ENCODE measurements at regions not wholly inside any gene's neighbourhood (a gene's known extent, or its start where the extent isn't known, plus 50 kb on each side); places are given as distances from the start of the nearest gene placed in this dataset.

GRCh38 chr13:88097541-88097940 lies 426.4 kb downstream of the SLITRK5 start:
- H3K4me3 Mint-ChIP-seq: no peak overlapping the region
- no peaks in the 10 kb centered on the region for H3K27me3 Mint-ChIP-seq
- H3K27ac Mint-ChIP-seq: no peak overlapping the region
- H3K36me3 Mint-ChIP-seq: no peaks in the 10 kb centered on the region
- no peak for ATAC-seq
- DNase-seq: no peak
- peaks cover 15% of the 10 kb centered on the region for H3K9me3 Mint-ChIP-seq (ENCODE audit: low read depth)
- CTCF ChIA-PET: no interaction called here
- no peaks in the 10 kb centered on the region for H3K4me1 Mint-ChIP-seq

GRCh38 chr13:88103824-88104223 lies 432.7 kb downstream of the SLITRK5 start:
- Mint-ChIP-seq H3K27me3 (no peaks in the 10 kb centered on the region), H3K4me1 (no peaks in the 10 kb centered on the region), H3K36me3 (no peaks in the 10 kb centered on the region), H3K27ac (no peak overlapping the region), H3K9me3 (ENCODE audit: low read depth) (peaks cover 14% of the 10 kb centered on the region), H3K4me3 (no peak overlapping the region)
- ATAC-seq: no peak
- no peak for DNase-seq
- CTCF ChIA-PET: no interaction called here

- peaks cover 14% of the 10 kb centered on the region for H3K9me3 Mint-ChIP-seq (ENCODE audit: low read depth)
- no peaks in the 10 kb centered on the region for H3K36me3 Mint-ChIP-seq
- H3K4me3 Mint-ChIP-seq: no peak overlapping the region
- no peaks in the 10 kb centered on the region for H3K27me3 Mint-ChIP-seq
- no peaks in the 10 kb centered on the region for H3K4me1 Mint-ChIP-seq
- no peak overlapping the region for H3K27ac Mint-ChIP-seq
- DNase-seq (no peak), ATAC-seq (no peak)
- CTCF ChIA-PET: no interaction called here
Observed at GRCh38 chr13:88104576-88104975, 433.4 kb downstream of the SLITRK5 start.

GRCh38 chr13:88107570-88107969 lies 436.4 kb downstream of the SLITRK5 start:
- Mint-ChIP-seq H3K9me3 (ENCODE audit: low read depth) (peaks cover 4% of the 10 kb centered on the region), H3K4me1 (no peaks in the 10 kb centered on the region), H3K27me3 (no peaks in the 10 kb centered on the region), H3K36me3 (no peaks in the 10 kb centered on the region), H3K4me3 (no peak overlapping the region), H3K27ac (no peak overlapping the region)
- CTCF ChIA-PET: no interaction called here
- no peak for ATAC-seq
- DNase-seq: no peak

GRCh38 chr13:88112526-88112925 lies 441.4 kb downstream of the SLITRK5 start:
- no peak overlapping the region for H3K4me3 Mint-ChIP-seq
- peaks cover 2% of the 10 kb centered on the region for H3K9me3 Mint-ChIP-seq (ENCODE audit: low read depth)
- no peaks in the 10 kb centered on the region for H3K36me3 Mint-ChIP-seq
- CTCF ChIA-PET: no interaction called here
- no peak overlapping the region for H3K27ac Mint-ChIP-seq
- no peaks in the 10 kb centered on the region for H3K27me3 Mint-ChIP-seq
- DNase-seq (no peak), ATAC-seq (no peak)
- no peaks in the 10 kb centered on the region for H3K4me1 Mint-ChIP-seq

GRCh38 chr13:88115976-88116375 lies 444.8 kb downstream of the SLITRK5 start:
- H3K9me3 Mint-ChIP-seq (ENCODE audit: low read depth): peaks cover 2% of the 10 kb centered on the region
- ATAC-seq (no peak), DNase-seq (no peak)
- no peak overlapping the region for H3K27ac Mint-ChIP-seq
- no peak overlapping the region for H3K4me3 Mint-ChIP-seq
- no peaks in the 10 kb centered on the region for H3K4me1 Mint-ChIP-seq
- H3K36me3 Mint-ChIP-seq: no peaks in the 10 kb centered on the region
- CTCF ChIA-PET: no interaction called here
- H3K27me3 Mint-ChIP-seq: no peaks in the 10 kb centered on the region

GRCh38 chr13:88118952-88119351 lies 447.8 kb downstream of the SLITRK5 start:
- Mint-ChIP-seq H3K4me3 (no peak overlapping the region), H3K36me3 (no peaks in the 10 kb centered on the region), H3K27ac (no peak overlapping the region), H3K27me3 (no peaks in the 10 kb centered on the region), H3K9me3 (ENCODE audit: low read depth) (peaks cover 4% of the 10 kb centered on the region), H3K4me1 (no peaks in the 10 kb centered on the region)
- ATAC-seq (no peak), DNase-seq (no peak)
- CTCF ChIA-PET: no interaction called here

GRCh38 chr13:88124142-88124541 lies 453.0 kb downstream of the SLITRK5 start:
- Mint-ChIP-seq H3K4me1 (no peaks in the 10 kb centered on the region), H3K27me3 (no peaks in the 10 kb centered on the region), H3K36me3 (no peaks in the 10 kb centered on the region), H3K4me3 (no peak overlapping the region), H3K9me3 (ENCODE audit: low read depth) (peaks cover 15% of the 10 kb centered on the region), H3K27ac (no peak overlapping the region)
- ATAC-seq (no peak), DNase-seq (no peak)
- CTCF ChIA-PET: no interaction called here

- CTCF ChIA-PET: no interaction called here
- ATAC-seq (no peak), DNase-seq (no peak)
- Mint-ChIP-seq H3K4me3 (no peak overlapping the region), H3K9me3 (ENCODE audit: low read depth) (peaks cover 13% of the 10 kb centered on the region), H3K4me1 (no peaks in the 10 kb centered on the region), H3K27me3 (no peaks in the 10 kb centered on the region), H3K36me3 (no peaks in the 10 kb centered on the region), H3K27ac (no peak overlapping the region)
Observed at GRCh38 chr13:88125055-88125454, 453.9 kb downstream of the SLITRK5 start.

GRCh38 chr13:88136098-88136790 lies 465.1 kb downstream of the SLITRK5 start:
- Mint-ChIP-seq H3K4me3 (no peak overlapping the region), H3K27me3 (no peaks in the 10 kb centered on the region), H3K27ac (no peak overlapping the region), H3K36me3 (no peaks in the 10 kb centered on the region), H3K9me3 (ENCODE audit: low read depth) (peaks cover 16% of the 10 kb centered on the region), H3K4me1 (no peaks in the 10 kb centered on the region)
- ATAC-seq: no peak
- DNase-seq: no peak
- CTCF ChIA-PET: no interaction called here

GRCh38 chr13:88142653-88143052 lies 471.5 kb downstream of the SLITRK5 start:
- Mint-ChIP-seq H3K27ac (no peak overlapping the region), H3K9me3 (ENCODE audit: low read depth) (no peaks in the 10 kb centered on the region), H3K4me3 (no peak overlapping the region), H3K36me3 (no peaks in the 10 kb centered on the region), H3K4me1 (no peaks in the 10 kb centered on the region), H3K27me3 (no peaks in the 10 kb centered on the region)
- DNase-seq: no peak
- no peak for ATAC-seq
- CTCF ChIA-PET: no interaction called here

GRCh38 chr13:88144580-88144979 lies 473.4 kb downstream of the SLITRK5 start:
- CTCF ChIA-PET: no interaction called here
- no peaks in the 10 kb centered on the region for H3K27me3 Mint-ChIP-seq
- H3K4me3 Mint-ChIP-seq: no peak overlapping the region
- ATAC-seq (no peak), DNase-seq (no peak)
- H3K27ac Mint-ChIP-seq: no peak overlapping the region
- H3K9me3 Mint-ChIP-seq (ENCODE audit: low read depth): no peaks in the 10 kb centered on the region
- no peaks in the 10 kb centered on the region for H3K36me3 Mint-ChIP-seq
- H3K4me1 Mint-ChIP-seq: no peaks in the 10 kb centered on the region

- ATAC-seq: no peak
Observed at GRCh38 chr13:88153353-88153752, 482.2 kb downstream of the SLITRK5 start.

GRCh38 chr13:88154001-88154400 lies 482.8 kb downstream of the SLITRK5 start:
- no peak overlapping the region for H3K4me3 Mint-ChIP-seq
- H3K9me3 Mint-ChIP-seq (ENCODE audit: low read depth): peaks cover 7% of the 10 kb centered on the region
- H3K4me1 Mint-ChIP-seq: no peaks in the 10 kb centered on the region
- ATAC-seq (no peak), DNase-seq (no peak)
- H3K27me3 Mint-ChIP-seq: no peaks in the 10 kb centered on the region
- CTCF ChIA-PET: no interaction called here
- H3K36me3 Mint-ChIP-seq: no peaks in the 10 kb centered on the region
- no peak overlapping the region for H3K27ac Mint-ChIP-seq

More at GRCh38 chr13:88153353-88153752, 482.2 kb downstream of the SLITRK5 start:
- CTCF ChIA-PET: no interaction called here
- no peak overlapping the region for H3K27ac Mint-ChIP-seq
- no peak overlapping the region for H3K4me3 Mint-ChIP-seq
- DNase-seq: no peak
- H3K36me3 Mint-ChIP-seq: no peaks in the 10 kb centered on the region
- peaks cover 7% of the 10 kb centered on the region for H3K9me3 Mint-ChIP-seq (ENCODE audit: low read depth)
- no peaks in the 10 kb centered on the region for H3K4me1 Mint-ChIP-seq
- H3K27me3 Mint-ChIP-seq: no peaks in the 10 kb centered on the region

Measured in activated CD8-positive, alpha-beta memory T cell treated with anti-CD3 and anti-CD28 coated beads, Interleukin-2, amount 10 ng/mL, durations not matched to agents 7 days and 5 days (primary cell).